ENCODE measurements at regions not wholly inside any gene's neighbourhood (a gene's known extent, or its start where the extent isn't known, plus 50 kb on each side); places are given as distances from the start of the nearest gene placed in this dataset.
"Not testable (repeated sequence)": the region's sequence is repeated elsewhere in the genome, so short reads cannot be mapped to it uniquely, and the experiment has no call there.

DNA sequence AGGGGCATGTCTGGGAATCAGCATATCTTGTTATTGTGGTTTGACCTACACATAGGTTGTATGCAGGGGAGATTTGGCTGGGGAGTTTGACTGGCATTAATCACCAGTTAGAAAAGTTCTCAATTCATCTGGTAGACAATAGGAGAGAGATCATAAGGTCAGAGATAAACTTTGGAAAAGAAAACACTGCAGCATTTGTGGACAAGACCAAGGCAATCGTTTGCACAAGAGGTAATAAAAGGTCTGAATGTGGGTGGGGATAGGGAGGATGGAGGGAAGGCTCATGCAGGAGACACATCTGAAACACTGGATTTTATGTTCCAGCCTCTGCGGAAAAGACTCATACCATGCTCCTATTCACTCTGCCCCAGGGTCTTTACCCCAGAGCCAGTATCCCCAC lies 136.9 kb downstream of the MAIP1 start:
- Mint-ChIP-seq H3K4me3 (no peak overlapping the region), H3K4me1 (ENCODE audit: low read depth) (no peaks in the 10 kb centered on the region), H3K27me3 (ENCODE audit: low read depth) (peaks cover 7% of the 10 kb centered on the region), H3K36me3 (ENCODE audit: insufficient read depth in 2 of 2) (no peaks in the 10 kb centered on the region), H3K27ac (no peak overlapping the region), H3K9me3 (no peaks in the 10 kb centered on the region)
- DNase-seq = no peak
- ATAC-seq (replicated peaks in 1 of 2) = no peak

DNA sequence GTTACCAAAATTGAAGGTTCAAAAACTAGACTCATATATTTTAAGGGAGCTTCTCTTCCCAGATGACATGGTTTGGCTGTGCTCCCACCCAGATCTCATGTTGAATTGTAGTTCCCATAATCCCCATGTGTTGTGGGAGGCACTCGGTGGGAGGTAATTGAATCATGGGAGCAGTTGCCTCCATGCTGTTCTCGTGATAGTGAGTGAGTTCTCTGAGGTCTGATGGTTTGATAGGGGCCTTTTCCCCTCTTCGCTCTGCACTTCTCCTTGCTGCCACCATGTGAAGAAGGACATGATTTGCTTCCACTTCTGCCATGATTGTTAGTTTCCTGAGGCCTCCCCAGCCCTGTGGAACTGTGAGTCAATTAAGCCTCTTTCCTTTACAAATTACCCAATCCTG lies 140.1 kb downstream of the MAIP1 start:
- no peaks in the 10 kb centered on the region for H3K36me3 Mint-ChIP-seq (ENCODE audit: insufficient read depth in 2 of 2)
- no peaks in the 10 kb centered on the region for H3K27me3 Mint-ChIP-seq (ENCODE audit: low read depth)
- no peak overlapping the region for H3K27ac Mint-ChIP-seq
- no peaks in the 10 kb centered on the region for H3K4me1 Mint-ChIP-seq (ENCODE audit: low read depth)
- H3K9me3 Mint-ChIP-seq = no peaks in the 10 kb centered on the region
- H3K4me3 Mint-ChIP-seq = no peak overlapping the region
- no peak for DNase-seq
- no peak for ATAC-seq (replicated peaks in 1 of 2)

DNA sequence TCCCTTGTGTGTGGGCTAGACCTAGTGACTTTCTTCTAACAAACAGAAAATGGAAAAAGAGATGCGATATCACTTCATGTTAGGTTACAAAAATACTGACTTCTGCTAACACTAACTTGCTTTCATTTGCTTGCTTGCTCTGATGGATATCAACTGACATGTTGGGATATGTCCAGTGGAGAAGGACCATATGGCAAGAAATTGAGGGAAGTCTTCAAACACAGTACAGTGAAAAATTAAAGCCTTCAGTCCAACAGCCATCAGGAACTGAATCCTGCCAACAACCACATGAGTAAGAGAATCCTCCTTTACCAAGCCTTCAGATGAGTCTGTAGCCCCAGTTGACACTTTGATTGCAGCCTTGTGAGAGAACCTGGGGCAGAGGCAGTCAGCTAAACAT lies 143.9 kb downstream of the MAIP1 start:
- H3K27ac Mint-ChIP-seq = no peak overlapping the region
- no peak overlapping the region for H3K4me3 Mint-ChIP-seq
- H3K4me1 Mint-ChIP-seq (ENCODE audit: low read depth) = no peaks in the 10 kb centered on the region
- H3K36me3 Mint-ChIP-seq (ENCODE audit: insufficient read depth in 2 of 2) = no peaks in the 10 kb centered on the region
- H3K9me3 Mint-ChIP-seq = no peaks in the 10 kb centered on the region
- ATAC-seq (replicated peaks in 1 of 2) (no peak), DNase-seq (no peak)
- peaks cover 19% of the 10 kb centered on the region for H3K27me3 Mint-ChIP-seq (ENCODE audit: low read depth)

DNA sequence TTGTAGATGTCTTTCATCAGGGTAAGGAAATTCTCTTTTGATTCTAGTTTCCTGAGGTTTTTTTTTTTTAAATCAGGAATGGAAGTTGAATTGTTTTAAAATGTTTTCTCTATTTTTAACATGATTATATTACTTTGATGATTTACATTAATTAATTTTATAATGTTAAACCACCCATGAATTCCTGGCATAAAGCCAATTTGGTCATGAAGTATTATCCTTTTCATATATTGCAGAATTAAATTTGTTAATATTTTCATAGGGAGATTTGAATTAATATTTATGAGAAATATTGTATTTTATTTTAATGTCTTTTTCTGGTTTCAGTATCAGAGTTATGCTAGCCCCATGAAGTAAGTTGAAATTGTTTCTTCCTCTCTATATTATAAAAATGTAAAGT lies 144.6 kb downstream of the MAIP1 start:
- ATAC-seq (replicated peaks in 1 of 2) (no peak), DNase-seq (no peak)
- Mint-ChIP-seq H3K27ac (no peak overlapping the region), H3K4me1 (ENCODE audit: low read depth) (no peaks in the 10 kb centered on the region), H3K4me3 (no peak overlapping the region), H3K36me3 (ENCODE audit: insufficient read depth in 2 of 2) (no peaks in the 10 kb centered on the region), H3K27me3 (ENCODE audit: low read depth) (peaks cover 19% of the 10 kb centered on the region), H3K9me3 (no peaks in the 10 kb centered on the region)

- no peak for DNase-seq
- no peak overlapping the region for H3K27ac Mint-ChIP-seq
- no peaks in the 10 kb centered on the region for H3K9me3 Mint-ChIP-seq
- no peaks in the 10 kb centered on the region for H3K36me3 Mint-ChIP-seq (ENCODE audit: insufficient read depth in 2 of 2)
- H3K4me1 Mint-ChIP-seq (ENCODE audit: low read depth) = no peaks in the 10 kb centered on the region
- H3K27me3 Mint-ChIP-seq (ENCODE audit: low read depth) = peaks cover 27% of the 10 kb centered on the region
- no peak overlapping the region for H3K4me3 Mint-ChIP-seq
- ATAC-seq (replicated peaks in 1 of 2) = no peak
Observed at GRCh38 chr2:200101922-200102321, 146.5 kb downstream of the MAIP1 start.

DNA sequence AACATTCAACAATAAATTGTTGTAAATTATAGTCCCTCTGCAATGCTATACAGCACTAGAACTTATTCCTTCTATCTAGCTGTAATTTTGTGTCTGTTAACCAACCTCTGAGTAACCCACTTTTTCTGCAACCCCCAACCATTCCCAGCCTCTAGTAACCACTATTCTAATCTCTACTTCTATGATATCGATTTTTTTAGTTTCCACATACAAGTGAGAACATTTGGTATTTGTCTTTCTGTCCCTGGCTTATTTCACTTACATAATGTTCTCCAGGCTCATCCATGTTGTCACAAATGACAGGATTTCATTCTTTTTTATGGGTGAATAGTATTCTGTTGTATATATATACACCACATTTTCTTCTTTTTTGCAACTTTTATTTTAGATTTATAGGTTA lies 147.6 kb downstream of the MAIP1 start:
- H3K4me1 Mint-ChIP-seq (ENCODE audit: low read depth) = no peaks in the 10 kb centered on the region
- no peak for ATAC-seq (replicated peaks in 1 of 2)
- H3K36me3 Mint-ChIP-seq (ENCODE audit: insufficient read depth in 2 of 2) = no peaks in the 10 kb centered on the region
- H3K4me3 Mint-ChIP-seq = no peak overlapping the region
- H3K27me3 Mint-ChIP-seq (ENCODE audit: low read depth) = peaks cover 31% of the 10 kb centered on the region
- DNase-seq = no peak
- no peak overlapping the region for H3K27ac Mint-ChIP-seq
- H3K9me3 Mint-ChIP-seq = no peaks in the 10 kb centered on the region

GRCh38 chr2:200104015-200104414 lies 148.6 kb downstream of the MAIP1 start:
- Mint-ChIP-seq H3K27ac (no peak overlapping the region), H3K27me3 (ENCODE audit: low read depth) (peaks cover 31% of the 10 kb centered on the region), H3K4me3 (no peak overlapping the region), H3K36me3 (ENCODE audit: insufficient read depth in 2 of 2) (no peaks in the 10 kb centered on the region), H3K9me3 (no peaks in the 10 kb centered on the region), H3K4me1 (ENCODE audit: low read depth) (no peaks in the 10 kb centered on the region)
- ATAC-seq (replicated peaks in 1 of 2) (no peak), DNase-seq (no peak)

- Mint-ChIP-seq H3K27me3 (ENCODE audit: low read depth) (peaks cover 19% of the 10 kb centered on the region), H3K4me3 (no peak overlapping the region), H3K4me1 (ENCODE audit: low read depth) (no peaks in the 10 kb centered on the region), H3K9me3 (no peaks in the 10 kb centered on the region), H3K27ac (no peak overlapping the region), H3K36me3 (ENCODE audit: insufficient read depth in 2 of 2) (no peaks in the 10 kb centered on the region)
- DNase-seq = no peak
- ATAC-seq (replicated peaks in 1 of 2) = no peak
Observed at GRCh38 chr2:200107514-200108217, 152.3 kb downstream of the MAIP1 start.

DNA sequence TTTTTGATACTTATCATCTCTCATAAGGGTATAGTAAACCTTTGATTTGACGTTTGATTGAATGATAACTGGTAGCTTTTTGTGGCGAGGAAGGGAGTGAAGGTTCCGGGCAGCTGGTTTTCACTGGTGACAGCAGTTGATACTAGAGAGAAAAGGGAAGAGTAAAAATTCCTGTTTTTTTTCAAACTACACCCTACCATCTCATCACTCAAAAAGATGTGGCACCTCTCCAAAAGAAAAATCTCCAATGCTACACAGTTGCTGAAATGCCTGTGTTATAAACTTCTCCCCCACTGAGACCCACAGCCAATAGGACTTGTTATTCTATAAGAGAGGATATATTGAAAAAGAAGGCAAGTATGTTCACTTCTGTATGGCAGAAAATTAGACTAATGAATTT lies 154.0 kb downstream of the MAIP1 start:
- DNase-seq (no peak), ATAC-seq (replicated peaks in 1 of 2) (no peak)
- H3K4me1 Mint-ChIP-seq (ENCODE audit: low read depth) = no peaks in the 10 kb centered on the region
- peaks cover 11% of the 10 kb centered on the region for H3K27me3 Mint-ChIP-seq (ENCODE audit: low read depth)
- H3K36me3 Mint-ChIP-seq (ENCODE audit: insufficient read depth in 2 of 2) = no peaks in the 10 kb centered on the region
- H3K27ac Mint-ChIP-seq = no peak overlapping the region
- peaks cover 0 to 4% of the 10 kb centered on the region in 2 donors for H3K9me3 Mint-ChIP-seq
- H3K4me3 Mint-ChIP-seq = no peak overlapping the region

DNA sequence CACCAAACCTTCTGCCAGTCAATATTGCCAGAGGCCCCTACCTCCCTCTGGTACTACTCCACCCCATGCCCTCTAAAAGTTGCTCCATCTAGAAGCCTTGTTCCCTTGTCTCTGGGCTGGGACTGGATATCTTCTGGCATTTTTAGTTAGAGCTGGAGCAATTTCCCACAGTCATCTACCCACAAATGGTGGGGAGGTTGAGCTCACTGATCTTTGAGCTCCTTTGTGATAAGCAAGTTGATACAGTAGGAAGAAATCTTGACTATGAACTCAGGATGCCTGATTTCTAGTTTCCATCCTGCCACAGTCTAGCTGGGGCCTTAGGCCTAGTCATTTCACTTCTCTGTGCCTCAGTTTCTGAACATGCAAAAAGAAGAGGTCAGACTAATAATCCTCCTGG lies 155.0 kb downstream of the MAIP1 start:
- peaks cover 4% of the 10 kb centered on the region in 2 donors for H3K9me3 Mint-ChIP-seq
- H3K27me3 Mint-ChIP-seq (ENCODE audit: low read depth) = peaks cover 11% of the 10 kb centered on the region
- no peak for DNase-seq
- no peaks in the 10 kb centered on the region for H3K4me1 Mint-ChIP-seq (ENCODE audit: low read depth)
- no peak overlapping the region for H3K27ac Mint-ChIP-seq
- peaks cover 0 to 3% of the 10 kb centered on the region in 2 donors for H3K36me3 Mint-ChIP-seq (ENCODE audit: insufficient read depth in 2 of 2)
- no peak overlapping the region for H3K4me3 Mint-ChIP-seq
- no peak for ATAC-seq (replicated peaks in 1 of 2)

DNA sequence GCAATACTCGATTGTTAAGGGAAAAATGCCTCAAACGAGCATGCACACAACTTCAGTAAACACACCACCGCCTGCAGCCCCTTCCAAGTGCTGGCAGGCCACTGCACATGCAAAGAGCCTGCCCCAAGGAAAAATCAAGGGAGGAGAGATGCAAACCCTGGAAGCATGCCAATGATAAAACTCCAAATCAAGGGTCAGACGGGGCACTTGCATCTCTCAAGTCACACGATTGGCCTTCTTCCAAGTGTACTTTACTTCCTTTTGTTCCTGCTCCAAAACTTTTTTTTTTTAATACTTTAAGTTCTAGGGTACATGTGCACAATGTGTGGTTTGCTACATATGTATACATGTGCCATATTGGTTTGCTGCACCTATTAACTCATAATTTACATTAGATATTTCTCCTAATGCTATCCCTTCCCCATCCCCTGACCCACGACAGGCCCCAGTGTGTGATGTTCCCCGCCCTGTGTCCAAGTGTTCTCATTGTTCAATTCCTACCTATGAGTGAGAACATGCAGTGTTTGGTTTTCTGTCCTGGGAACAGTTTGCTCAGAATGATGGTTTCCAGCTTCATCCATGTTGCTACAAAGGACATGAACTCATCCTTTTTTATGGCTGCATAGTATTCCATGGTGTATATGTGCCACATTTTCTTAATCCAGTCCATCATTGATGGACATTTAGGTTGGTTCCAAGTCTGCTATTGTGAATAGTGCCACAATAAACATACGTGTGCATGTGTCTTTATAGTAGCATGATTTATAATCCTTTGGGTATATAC lies 157.8 kb downstream of the MAIP1 start:
- H3K4me3 Mint-ChIP-seq; ATAC-seq (replicated peaks in 1 of 2); H3K36me3 Mint-ChIP-seq (ENCODE audit: insufficient read depth in 2 of 2); H3K9me3 Mint-ChIP-seq; DNase-seq; H3K4me1 Mint-ChIP-seq (ENCODE audit: low read depth); H3K27ac Mint-ChIP-seq: not testable (repeated sequence)
- peaks cover 13% of the 10 kb centered on the region for H3K27me3 Mint-ChIP-seq (ENCODE audit: low read depth)

DNA sequence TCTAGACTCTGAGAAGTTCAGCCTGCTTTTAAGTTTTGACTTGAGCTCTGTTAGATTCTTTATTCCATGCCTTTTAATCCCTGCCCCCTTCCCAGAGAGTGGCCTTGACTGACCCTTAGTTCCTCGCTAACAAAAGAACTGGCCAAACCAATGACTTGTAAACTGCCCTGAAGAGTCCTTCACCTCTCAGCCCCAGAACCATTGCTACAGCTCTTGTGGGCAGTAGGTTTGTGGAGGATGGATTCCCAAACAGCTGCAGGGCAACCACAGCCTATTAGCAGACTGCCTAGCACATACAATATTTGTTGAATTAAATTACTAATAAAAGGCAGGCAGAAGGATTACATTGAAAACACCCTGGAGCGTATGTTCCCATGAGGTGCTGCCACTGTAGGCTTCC lies 163.9 kb downstream of the MAIP1 start:
- no peak for ATAC-seq (replicated peaks in 1 of 2)
- peaks cover 0 to 3% of the 10 kb centered on the region in 2 donors for H3K36me3 Mint-ChIP-seq (ENCODE audit: insufficient read depth in 2 of 2)
- peaks cover 37% of the 10 kb centered on the region for H3K27me3 Mint-ChIP-seq (ENCODE audit: low read depth)
- H3K27ac Mint-ChIP-seq = no peak overlapping the region
- DNase-seq = no peak
- no peaks in the 10 kb centered on the region for H3K4me1 Mint-ChIP-seq (ENCODE audit: low read depth)
- no peak overlapping the region for H3K4me3 Mint-ChIP-seq
- peaks cover 0 to 10% of the 10 kb centered on the region in 2 donors for H3K9me3 Mint-ChIP-seq

GRCh38 chr2:200121931-200122330 lies 166.5 kb downstream of the MAIP1 start:
- no peak overlapping the region for H3K4me3 Mint-ChIP-seq
- no peaks in the 10 kb centered on the region for H3K4me1 Mint-ChIP-seq (ENCODE audit: low read depth)
- H3K27ac Mint-ChIP-seq = no peak overlapping the region
- ATAC-seq (replicated peaks in 1 of 2) (no peak), DNase-seq (no peak)
- no peaks in the 10 kb centered on the region for H3K36me3 Mint-ChIP-seq (ENCODE audit: insufficient read depth in 2 of 2)
- peaks cover 28% of the 10 kb centered on the region for H3K27me3 Mint-ChIP-seq (ENCODE audit: low read depth)
- no peaks in the 10 kb centered on the region for H3K9me3 Mint-ChIP-seq

GRCh38 chr2:200122683-200123082 lies 167.3 kb downstream of the MAIP1 start:
- ATAC-seq (replicated peaks in 1 of 2) (no peak), DNase-seq (no peak)
- Mint-ChIP-seq H3K36me3 (ENCODE audit: insufficient read depth in 2 of 2) (no peaks in the 10 kb centered on the region), H3K27ac (no peak overlapping the region), H3K27me3 (ENCODE audit: low read depth) (peaks cover 28% of the 10 kb centered on the region), H3K4me3 (no peak overlapping the region), H3K9me3 (no peaks in the 10 kb centered on the region), H3K4me1 (ENCODE audit: low read depth) (no peaks in the 10 kb centered on the region)

Measured in activated T-cell treated with anti-CD3 and anti-CD28 coated beads, Interleukin-2, amount 50 U/mL, for 72 hours (primary cell).